ENCODE measurements at regions not wholly inside any gene's neighbourhood (a gene's known extent, or its start where the extent isn't known, plus 50 kb on each side); places are given as distances from the start of the nearest gene placed in this dataset.
"Not testable (repeated sequence)": the region's sequence is repeated elsewhere in the genome, so short reads cannot be mapped to it uniquely, and the experiment has no call there.

DNA sequence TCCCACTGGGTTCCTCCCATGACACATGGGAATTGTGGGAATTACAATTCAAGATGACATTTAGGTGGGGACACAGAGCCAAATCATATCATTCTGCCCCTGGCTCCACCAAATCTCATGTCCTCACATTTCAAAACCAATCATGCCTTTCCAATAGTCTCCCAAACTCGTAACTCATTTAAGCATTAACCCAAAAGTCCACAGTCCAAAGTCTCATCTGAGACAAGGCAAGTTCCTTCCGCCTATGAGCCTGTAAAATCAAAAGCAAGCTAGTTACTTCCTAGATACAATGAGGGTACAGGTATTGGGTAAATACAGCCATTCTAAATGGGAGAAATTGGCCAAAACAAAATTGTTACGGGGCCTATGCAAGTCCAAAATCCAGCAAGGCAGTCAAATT lies 93.8 kb upstream of the SLCO6A1 start:
- not testable (repeated sequence) for TF ChIP-seq EZH2phosphoT487 (IDR thresholded peaks at IDR 0.05; ENCODE audit: insufficient read depth, low read depth); EZH2 (IDR thresholded peaks at IDR 0.05; ENCODE audit: insufficient read depth, poor library complexity, severe bottlenecking)
